Heart right ventricle (tissue), 16 donors: ENCODE measurements at regions not wholly inside any gene's neighbourhood (a gene's known extent, or its start where the extent isn't known, plus 50 kb on each side); places are given as distances from the start of the nearest gene placed in this dataset.

Source experiments
- ATAC-seq, 8 donors: fragments of 200-7000 bp; cut with Tn5 transposase; one replicate each; pipeline ENCODE4 v1.9.1; 2020; ENCODE audit warnings: mild to moderate bottlenecking in 8 of 8, moderate library complexity in 8 of 8, moderate number of reproducible peaks in 1 of 8
- DNase-seq, 2 donors: peaks; one replicate each; pipeline ENCODE4 v3.0.0-alpha.2; 2020
- H3K27ac ChIP-seq, 10 donors: fragments of 200-600 bp; sonication (generic) in 2 of 10; one replicate each; pipeline versions ENCODE4 v1.5.0 to v1.8.0; 2020 to 2022; ENCODE audit warnings: mild to moderate bottlenecking in 3 of 10
- H3K27me3 ChIP-seq, 7 donors: fragments of 200-600 bp; one replicate each; pipeline ENCODE4 v1.8.0; 2021 to 2022; ENCODE audit warnings: mild to moderate bottlenecking in 2 of 7
- H3K36me3 ChIP-seq, 9 donors: fragments of 200-600 bp; sonication (generic) in 1 of 9; one replicate each; pipeline versions ENCODE4 v1.5.0 to v1.8.0; 2020 to 2022; ENCODE audit warnings: mild to moderate bottlenecking in 2 of 9
- H3K4me1 ChIP-seq, 9 donors: fragments of 200-600 bp; sonication (generic) in 1 of 9; one replicate each; pipeline versions ENCODE4 v1.5.0 to v1.8.0; 2020 to 2022; ENCODE audit warnings: mild to moderate bottlenecking in 4 of 9
- H3K4me3 ChIP-seq, 10 donors: fragments of 200-600 bp; sonication (generic) in 2 of 10; one replicate each; pipeline versions ENCODE4 v1.5.0 to v1.8.0; 2020 to 2022; ENCODE audit warnings: mild to moderate bottlenecking in 7 of 10, moderate library complexity in 2 of 10
- H3K9me3 ChIP-seq, 11 donors: fragments of 200-600 bp in 10 of 11; sonication (generic) in 2 of 11; one replicate each; pipeline versions ENCODE4 v1.5.0 to v1.8.0; 2013 to 2022; ENCODE audit warnings: mild to moderate bottlenecking in 2 of 11, control low read depth in 1 of 11, moderate library complexity in 1 of 11
- CTCF ChIP-seq, 9 donors: fragments of 200-600 bp; sonication (generic) in 2 of 9; IDR thresholded peaks; one replicate each; pipeline versions ENCODE4 v1.5.0 to v1.8.0; 2021 to 2022; ENCODE audit warnings: antibody characterized with exemption in 9 of 9, mild to moderate bottlenecking in 5 of 9, moderate library complexity in 1 of 9
- WGBS, 2 donors: extraction: QIAGEN DNeasy Blood & Tissue Kit; methylation state at CpG; one replicate each; pipeline ENCODE4 v1.1.7; 2013; ENCODE audit warnings: inconsistent platforms in 1 of 2; 5-methylcytosine and 5-hydroxymethylcytosine counted together
- intact Hi-C, 10 donors: fragments of 100-400 bp; cut with DNase I; formaldehyde crosslinking; loops; one replicate each; pipeline versions ENCODE4 v1.11.1 to v1.14.2; 2022
- donor health status: Arrhythmogenic right ventricular cardiomyopathy.
- donor health status: ischemic (EF 13 %, LVEDD 7.1; RV severe dilation, severe dysfunction).
- donor health status: healthy with polysubstance abuse.
- donor health status: DM: no; HTN: yes; CAD: no.
- donor health status: DM: no; HTN: no; CAD: no.
- donor health status: ischemic (EF 25% LVEDD 6.9; RV normal size, moderate dysfunction).
- donor health status: ischemic (EF 25% LVEDD 5.7; RV mildly dilated, moderate dysfunction).
- donor health status: healthy.
- donor health status: DM: yes; HTN: yes; CAD: no.
- donor health status: Ischemic cardiomyopathy.
- donor health status: ischemic (EF 35%, LVEDD 5.7; RV mildly dilated, moderate dysfunction).
- donor health status: nonischemic (EF 11% LVEDD 7.7; RV severe dilation, severe dysfunction).
- donor health status: DM: yes; HTN: yes; CAD: no.
- donor health status: PGD.
- donor health status: ischemic (EF 29% LVEDD 5.4; RV normal size, mild dysfunction).
- donor health status: nonischemic (EF 23%, LVEDD 6.1; RV moderate dilation, normal function).

DNA sequence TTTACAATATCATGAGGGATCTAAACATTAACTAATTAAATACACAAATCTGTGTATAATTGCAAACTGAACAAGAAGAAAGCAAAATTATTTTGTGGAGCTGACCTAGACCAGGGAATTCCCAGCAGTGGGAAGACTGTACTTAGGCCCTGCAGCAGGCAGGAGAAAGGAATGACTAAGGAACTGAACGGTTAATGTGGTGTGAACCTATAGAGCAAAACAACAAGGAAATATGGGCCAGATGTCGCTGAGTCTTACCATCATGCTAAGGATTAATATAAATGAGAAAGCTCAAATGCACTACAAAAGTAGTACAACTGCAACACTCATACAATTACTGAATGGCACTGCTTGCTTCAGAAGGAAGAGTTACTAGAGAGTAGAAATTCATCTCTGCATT, 120.3 kb upstream of the ATXN3L start:
- WGBS, 2 donors = 84 to 85% methylated on average over 2 of the region's 2 CpGs
- no peak for ATAC-seq

DNA sequence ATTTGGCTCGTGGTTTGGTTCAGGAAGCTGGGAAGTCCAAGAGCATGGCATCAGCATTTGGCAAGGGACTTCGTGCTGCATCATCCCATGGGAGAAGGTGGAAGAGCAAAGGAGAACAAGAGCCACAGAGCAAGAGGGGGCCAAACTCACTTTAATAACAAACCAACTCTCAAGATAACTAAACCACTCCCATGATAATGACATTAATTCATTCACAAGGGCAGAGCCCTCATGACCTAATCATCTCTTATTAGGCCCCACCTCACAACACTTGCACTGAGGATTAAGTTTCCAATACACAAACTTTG, 113.4 kb upstream of the ATXN3L start:
- H3K27ac ChIP-seq = peak overlapping the region in 8 of 10 donors; percentile 0 to 78 (median 72)
- TF ChIP-seq CTCF (IDR thresholded peaks at IDR 0.05) = no peak
- H3K9me3 ChIP-seq = no peaks in the 10 kb centered on the region
- peaks cover 0 to 32% (median 0%) of the 10 kb centered on the region in 7 donors for H3K27me3 ChIP-seq
- peaks cover 4 to 21% (median 13%) of the 10 kb centered on the region in 9 donors for H3K4me1 ChIP-seq
- ATAC-seq (peak in 4 of 8 donors; percentile 31 to 44 (median 34)), DNase-seq (no peak)
- no peaks in the 10 kb centered on the region for H3K36me3 ChIP-seq
- intact Hi-C loops = loop anchor here in 1 of 10 donors (5.0 kb wide), 1 partner anchor 49 kb away; no protein-coding TSS in a partner anchor
- no peak overlapping the region for H3K4me3 ChIP-seq
- 31 to 43% methylated on average over 2 of the region's 2 CpGs for WGBS, 2 donors

More for the DNA sequence above, 120.3 kb upstream of the ATXN3L start:
- no peaks in the 10 kb centered on the region for H3K4me1 ChIP-seq
- intact Hi-C loops = no loop called here
- H3K27ac ChIP-seq = no peak overlapping the region
- peaks cover 0 to 31% (median 0%) of the 10 kb centered on the region in 7 donors for H3K27me3 ChIP-seq
- no peak for DNase-seq
- no peaks in the 10 kb centered on the region for H3K9me3 ChIP-seq
- H3K36me3 ChIP-seq = no peaks in the 10 kb centered on the region
- H3K4me3 ChIP-seq = no peak overlapping the region
- no peak for TF ChIP-seq CTCF (IDR thresholded peaks at IDR 0.05)

- Histone ChIP-seq H3K36me3 (no peaks in the 10 kb centered on the region), H3K4me1 (peaks cover 4 to 21% (median 13%) of the 10 kb centered on the region in 9 donors), H3K4me3 (no peak overlapping the region), H3K27ac (peak overlapping the region in 9 of 10 donors; percentile 0 to 78 (median 71)), H3K27me3 (peaks cover 0 to 30% (median 0%) of the 10 kb centered on the region in 7 donors), H3K9me3 (no peaks in the 10 kb centered on the region)
- ATAC-seq (peak; percentile 64 to 95 (median 91)), DNase-seq (peak in 1 of 2 donors; percentile 62)
- no peak for TF ChIP-seq CTCF (IDR thresholded peaks at IDR 0.05)
- intact Hi-C loops = loop anchor here in 1 of 10 donors (5.0 kb wide), 1 partner anchor 50 kb away; no protein-coding TSS in a partner anchor
- WGBS, 2 donors = 41 to 43% methylated on average over 4 of the region's 4 CpGs
Measured at GRCh38 chrX:13432414-13433297, 112.8 kb upstream of the ATXN3L start.

DNA sequence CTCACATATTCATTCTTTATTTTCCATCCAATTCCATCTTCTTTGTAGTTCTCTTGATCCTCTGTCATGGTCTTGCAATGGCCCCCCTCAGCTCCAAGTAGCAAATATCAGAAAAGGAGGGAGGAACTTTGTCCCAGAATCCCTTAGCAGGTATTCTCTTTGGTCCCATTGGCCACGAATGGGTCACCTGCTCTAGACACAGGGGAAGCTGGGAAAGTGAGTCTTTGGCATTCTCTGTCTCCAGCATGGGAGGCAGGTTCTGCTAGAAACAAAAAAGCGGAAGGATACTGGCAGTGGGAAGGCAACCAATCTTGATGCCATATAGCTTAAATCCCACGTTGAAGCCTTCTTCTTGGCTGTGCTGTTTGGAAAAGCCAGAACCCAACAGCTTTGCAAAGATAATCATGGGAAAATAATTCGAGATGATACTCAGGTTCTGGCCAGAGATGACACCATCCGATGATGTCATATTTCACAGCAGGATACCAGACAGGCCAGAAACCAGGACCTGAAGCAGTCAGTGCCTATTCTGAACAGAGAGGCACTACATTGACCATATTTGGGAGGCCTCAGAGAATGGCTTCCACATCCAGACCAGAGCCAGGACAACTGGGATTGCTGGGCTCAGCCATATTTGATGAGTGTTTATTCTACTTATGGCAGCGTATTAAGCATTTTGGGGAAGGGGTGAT, 110.4 kb upstream of the ATXN3L start:
- no peak for ATAC-seq
- no peak for DNase-seq
- Histone ChIP-seq H3K4me3 (no peak overlapping the region), H3K9me3 (peaks cover 0 to 6% (median 0%) of the 10 kb centered on the region in 11 donors), H3K27ac (no peak overlapping the region), H3K4me1 (peaks cover 4 to 21% (median 13%) of the 10 kb centered on the region in 9 donors), H3K36me3 (no peaks in the 10 kb centered on the region), H3K27me3 (peaks cover 0 to 17% (median 0%) of the 10 kb centered on the region in 7 donors)
- WGBS, 2 donors = 89% methylated on average over 6 of the region's 6 CpGs
- intact Hi-C loops = loop anchor here in 1 of 10 donors (5.0 kb wide), 1 partner anchor 52 kb away; no protein-coding TSS in a partner anchor
- no peak for TF ChIP-seq CTCF (IDR thresholded peaks at IDR 0.05)
